ENCODE measurements at regions not wholly inside any gene's neighbourhood (a gene's known extent, or its start where the extent isn't known, plus 50 kb on each side); places are given as distances from the start of the nearest gene placed in this dataset.

- TF ChIP-seq, protein P1, sequence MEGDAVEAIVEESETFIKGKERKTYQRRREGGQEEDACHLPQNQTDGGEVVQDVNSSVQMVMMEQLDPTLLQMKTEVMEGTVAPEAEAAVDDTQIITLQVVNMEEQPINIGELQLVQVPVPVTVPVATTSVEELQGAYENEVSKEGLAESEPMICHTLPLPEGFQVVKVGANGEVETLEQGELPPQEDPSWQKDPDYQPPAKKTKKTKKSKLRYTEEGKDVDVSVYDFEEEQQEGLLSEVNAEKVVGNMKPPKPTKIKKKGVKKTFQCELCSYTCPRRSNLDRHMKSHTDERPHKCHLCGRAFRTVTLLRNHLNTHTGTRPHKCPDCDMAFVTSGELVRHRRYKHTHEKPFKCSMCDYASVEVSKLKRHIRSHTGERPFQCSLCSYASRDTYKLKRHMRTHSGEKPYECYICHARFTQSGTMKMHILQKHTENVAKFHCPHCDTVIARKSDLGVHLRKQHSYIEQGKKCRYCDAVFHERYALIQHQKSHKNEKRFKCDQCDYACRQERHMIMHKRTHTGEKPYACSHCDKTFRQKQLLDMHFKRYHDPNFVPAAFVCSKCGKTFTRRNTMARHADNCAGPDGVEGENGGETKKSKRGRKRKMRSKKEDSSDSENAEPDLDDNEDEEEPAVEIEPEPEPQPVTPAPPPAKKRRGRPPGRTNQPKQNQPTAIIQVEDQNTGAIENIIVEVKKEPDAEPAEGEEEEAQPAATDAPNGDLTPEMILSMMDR (conservative IDR thresholded peaks at IDR 0.05; ENCODE audit: control insufficient read depth, insufficient read depth, low read depth, low read length) = peak; percentile 79
- peak; percentile 58 for DNase-seq (ENCODE audit: low read depth)
- H3K4me3 ChIP-seq (ENCODE audit: control insufficient read depth, low read depth, low read length) = no peak overlapping the region
Observed at GRCh38 chr2:137865954-137866540, 98.2 kb upstream of the HNMT start.

- H3K4me3 ChIP-seq (ENCODE audit: control insufficient read depth, low read depth, low read length) = no peak overlapping the region
- TF ChIP-seq, protein P1 (conservative IDR thresholded peaks at IDR 0.05; ENCODE audit: control insufficient read depth, insufficient read depth, low read depth, low read length) = no peak
- no peak for DNase-seq (ENCODE audit: low read depth)
Observed at GRCh38 chr2:137870682-137871081, 93.6 kb upstream of the HNMT start.

- no peak for DNase-seq (ENCODE audit: low read depth)
- H3K4me3 ChIP-seq (ENCODE audit: control insufficient read depth, low read depth, low read length) = no peak overlapping the region
- TF ChIP-seq, protein P1 (conservative IDR thresholded peaks at IDR 0.05; ENCODE audit: control insufficient read depth, insufficient read depth, low read depth, low read length) = no peak
Observed at GRCh38 chr2:137872577-137872976, 91.7 kb upstream of the HNMT start.

DNA sequence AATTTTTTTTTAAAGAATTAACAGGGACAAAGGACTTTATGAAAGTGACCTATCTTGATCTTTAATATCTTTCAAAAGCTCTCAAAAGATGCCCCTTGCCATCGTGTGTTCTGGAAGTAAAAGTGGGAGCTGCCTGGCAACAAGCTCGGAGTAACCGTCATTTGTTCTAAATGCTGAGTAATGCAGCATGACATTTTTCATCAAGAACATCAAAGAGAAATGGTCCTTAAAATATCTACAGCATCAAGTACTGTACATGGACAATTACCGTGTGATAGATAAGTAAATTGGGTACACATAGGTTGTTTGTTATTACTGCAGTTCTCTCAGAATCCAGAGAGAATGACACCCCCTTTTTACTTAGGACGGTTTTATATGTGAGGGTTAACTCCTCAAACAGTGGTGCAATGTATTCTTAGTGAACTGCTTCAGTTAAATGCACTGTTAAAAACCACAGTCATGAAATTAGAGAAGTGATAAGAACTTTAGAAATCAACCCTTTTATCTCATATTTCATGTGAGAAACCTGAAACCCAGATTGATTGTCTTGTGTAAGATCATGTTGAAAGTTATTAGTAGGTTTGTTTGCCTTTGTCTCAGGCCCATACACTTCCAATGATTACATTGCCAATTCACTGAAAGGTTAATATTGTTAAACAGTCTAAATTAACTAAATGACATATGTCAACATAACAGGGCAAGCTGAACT is 90.6 kb upstream of the HNMT start:
- TF ChIP-seq, protein P1 (conservative IDR thresholded peaks at IDR 0.05; ENCODE audit: control insufficient read depth, insufficient read depth, low read depth, low read length) = no peak
- DNase-seq (ENCODE audit: low read depth) = no peak
- no peak overlapping the region for H3K4me3 ChIP-seq (ENCODE audit: control insufficient read depth, low read depth, low read length)

DNA sequence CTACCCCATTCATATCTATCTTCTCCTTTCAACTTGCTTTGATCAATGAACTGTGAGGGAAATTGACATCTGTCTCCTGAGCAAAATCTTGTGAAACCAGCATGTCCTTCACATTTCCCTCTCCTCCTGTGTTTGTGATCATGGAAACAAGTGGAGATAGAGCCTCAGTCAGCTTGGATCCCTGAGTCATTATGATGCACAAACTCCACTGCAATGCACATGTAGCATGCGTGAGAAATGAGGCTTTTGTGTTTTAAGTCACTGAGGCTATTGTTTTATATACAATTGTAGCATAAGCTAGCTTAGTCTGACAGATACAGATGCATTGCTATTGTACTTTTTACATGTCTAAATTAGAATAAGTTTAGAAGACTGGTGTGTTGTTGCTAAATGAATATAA is 85.2 kb upstream of the HNMT start:
- TF ChIP-seq, protein P1 (conservative IDR thresholded peaks at IDR 0.05; ENCODE audit: control insufficient read depth, insufficient read depth, low read depth, low read length) = no peak
- no peak overlapping the region for H3K4me3 ChIP-seq (ENCODE audit: control insufficient read depth, low read depth, low read length)
- peak; percentile 9 for DNase-seq (ENCODE audit: low read depth)

DNA sequence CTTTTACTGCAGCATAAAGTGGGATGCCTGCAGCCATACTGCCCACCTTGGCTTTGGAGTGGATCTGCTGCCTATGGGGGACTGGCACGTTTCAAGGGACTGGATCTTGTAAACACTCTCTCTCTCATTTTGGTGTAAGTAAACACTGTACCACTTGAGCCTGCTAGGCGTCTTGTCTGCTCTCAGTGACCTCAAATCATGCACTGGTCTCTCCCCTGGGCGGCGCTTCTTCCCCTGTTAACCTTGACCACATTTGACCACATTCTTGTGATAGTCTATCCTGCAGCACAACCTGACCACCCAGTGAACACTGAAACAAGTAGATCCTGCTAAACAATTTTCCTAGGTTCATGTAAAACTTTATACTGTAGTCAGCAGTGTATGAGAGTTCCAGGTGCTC is 82.6 kb upstream of the HNMT start:
- H3K4me3 ChIP-seq (ENCODE audit: control insufficient read depth, low read depth, low read length) = no peak overlapping the region
- TF ChIP-seq, protein P1 (conservative IDR thresholded peaks at IDR 0.05; ENCODE audit: control insufficient read depth, insufficient read depth, low read depth, low read length) = no peak
- no peak for DNase-seq (ENCODE audit: low read depth)

All from fibroblast of mammary gland (primary cell).